Activated CD4-positive, alpha-beta T cell treated with anti-CD3 and anti-CD28 coated beads, Interleukin-2, amount 50 U/mL, for 48 hours (primary cell): ENCODE measurements at regions not wholly inside any gene's neighbourhood (a gene's known extent, or its start where the extent isn't known, plus 50 kb on each side); places are given as distances from the start of the nearest gene placed in this dataset.
"Not testable (repeated sequence)": the region's sequence is repeated elsewhere in the genome, so short reads cannot be mapped to it uniquely, and the experiment has no call there.

Experiments
- DNase-seq, 2 experiments: peaks; one replicate each; pipeline ENCODE4 v3.0.0-alpha.2; 2020

DNA sequence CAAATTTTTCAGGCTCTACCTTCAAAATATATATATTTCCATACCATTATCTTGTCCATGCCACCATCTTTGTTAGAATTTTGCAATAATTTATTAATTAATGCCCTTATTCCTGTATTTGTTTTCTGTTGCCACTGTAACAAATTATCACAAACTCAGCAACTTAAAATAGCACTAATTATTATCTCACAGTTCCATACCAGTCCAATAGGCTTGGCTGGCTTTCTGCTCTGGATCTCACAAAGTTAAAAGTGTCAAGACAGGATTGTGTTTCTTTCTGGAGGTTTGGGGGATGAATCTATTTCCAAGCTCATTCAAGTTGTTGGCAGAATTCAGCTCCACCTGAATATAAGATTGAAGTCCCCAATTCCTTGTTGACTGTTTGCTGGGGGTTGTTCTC is 58.6 kb upstream of the SLC38A4 start:
- no peak for DNase-seq

DNA sequence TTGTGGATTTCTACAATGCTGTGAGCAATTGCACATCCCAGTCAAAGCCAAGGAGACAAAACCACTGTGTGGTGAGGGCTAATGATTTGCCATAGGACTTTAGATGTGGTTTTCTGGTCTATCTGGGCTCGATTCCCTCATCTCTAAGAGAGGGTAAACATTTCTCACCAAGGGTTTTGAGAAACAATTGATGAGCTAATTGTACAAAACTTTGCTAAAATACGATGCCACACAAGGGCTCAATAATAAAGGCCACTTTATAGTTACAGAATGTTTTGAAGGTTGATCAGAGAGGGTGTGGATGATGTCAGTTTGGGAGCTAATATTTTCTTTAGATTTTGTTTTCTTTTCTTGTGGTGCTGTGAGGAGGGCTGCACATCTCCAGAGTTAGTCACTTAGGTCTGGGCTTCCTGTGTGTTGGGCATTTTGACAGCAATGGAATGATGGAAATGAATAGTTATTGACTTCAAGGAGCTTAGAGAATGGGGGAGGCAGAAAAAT is 60.8 kb upstream of the SLC38A4 start:
- no peak for DNase-seq

DNA sequence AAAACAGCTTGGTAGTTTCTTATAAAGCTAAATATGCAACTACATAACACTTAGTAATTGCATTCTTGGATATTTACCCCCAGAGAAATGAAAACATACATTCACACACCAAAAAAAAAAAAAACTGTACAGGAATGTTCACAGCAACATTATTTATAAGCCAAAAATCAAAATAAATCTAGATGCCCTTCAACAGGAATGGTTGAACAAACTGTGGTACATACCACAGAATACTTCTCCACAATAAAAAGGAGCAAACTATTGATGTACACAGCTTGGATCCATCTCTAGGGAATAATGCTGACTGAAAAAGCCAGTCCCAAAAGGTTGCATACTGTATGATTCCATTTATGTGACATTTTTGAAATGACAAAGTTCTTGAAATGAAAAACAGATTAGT is 62.1 kb upstream of the SLC38A4 start:
- no peak for DNase-seq

DNA sequence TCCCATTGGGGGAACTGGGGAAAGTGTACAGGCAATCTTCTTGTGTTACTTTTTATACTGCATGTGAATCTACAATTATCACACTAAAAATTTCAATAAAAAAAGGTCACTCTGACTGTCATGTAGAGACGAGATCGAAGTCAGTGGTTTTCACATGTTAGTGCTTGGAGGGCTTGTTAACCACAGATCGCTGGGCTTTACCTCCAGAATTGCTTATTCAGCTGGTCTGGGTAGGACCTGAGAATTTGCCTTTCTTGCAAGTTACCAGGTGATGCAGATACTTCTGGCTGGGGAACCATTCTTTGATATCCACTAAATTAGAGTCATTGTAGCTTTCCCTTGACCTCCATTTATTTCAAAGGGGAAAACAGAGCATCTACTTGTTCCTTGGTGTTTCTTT is 62.8 kb upstream of the SLC38A4 start:
- DNase-seq, result no peak

DNA sequence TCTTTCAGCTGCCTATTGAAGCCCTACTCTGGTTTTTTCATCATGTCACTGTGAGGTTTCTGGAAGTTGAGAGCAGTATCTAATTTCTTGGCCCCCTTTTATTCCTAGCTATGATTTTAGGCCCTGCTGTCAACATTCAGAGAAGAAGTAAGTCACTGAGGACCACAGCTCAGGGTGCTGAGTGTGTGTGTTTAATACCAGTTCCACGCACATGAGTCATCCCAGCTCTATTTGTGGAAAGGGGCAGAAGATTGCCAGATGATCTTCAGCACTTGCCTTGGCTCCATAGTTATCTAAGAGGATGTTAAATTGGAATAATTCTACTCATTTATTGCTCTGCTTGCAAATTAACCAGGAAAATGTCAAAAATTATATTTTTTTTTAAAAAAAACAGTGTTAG is 65.5 kb upstream of the SLC38A4 start:
- no peak for DNase-seq

DNA sequence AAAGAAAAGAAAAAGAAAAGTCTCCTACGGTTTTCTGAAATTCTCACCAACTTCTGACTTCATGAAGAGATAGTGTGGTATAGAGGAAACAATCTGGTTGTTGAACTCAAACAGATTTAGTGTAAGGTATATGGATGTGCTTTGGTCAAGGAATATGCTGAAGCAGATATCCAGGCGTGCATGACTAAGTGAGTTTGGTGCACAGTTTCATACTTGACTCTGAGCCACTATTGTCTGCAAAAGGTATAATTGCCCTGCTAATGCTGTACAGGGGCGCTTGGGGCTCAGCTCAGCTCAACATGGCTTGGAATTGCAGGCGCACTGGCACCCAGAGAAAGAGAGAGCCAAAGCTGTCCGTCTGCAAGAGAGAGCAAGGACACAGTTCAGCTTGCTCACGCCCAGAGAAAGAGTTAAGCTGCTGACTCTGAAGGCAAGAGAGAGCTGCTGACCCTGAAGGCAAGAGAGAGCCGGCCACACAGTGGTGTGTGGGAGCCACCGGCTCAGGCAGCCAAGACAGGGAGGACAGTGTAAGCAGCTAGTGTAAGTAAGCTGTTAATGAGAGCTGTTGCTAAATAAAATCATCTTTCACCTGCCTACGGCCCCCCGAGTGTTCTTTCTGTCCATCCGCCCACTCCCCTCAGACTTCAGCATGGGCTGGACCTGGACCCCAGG is 66.4 kb upstream of the SLC38A4 start:
- DNase-seq, result no peak

DNA sequence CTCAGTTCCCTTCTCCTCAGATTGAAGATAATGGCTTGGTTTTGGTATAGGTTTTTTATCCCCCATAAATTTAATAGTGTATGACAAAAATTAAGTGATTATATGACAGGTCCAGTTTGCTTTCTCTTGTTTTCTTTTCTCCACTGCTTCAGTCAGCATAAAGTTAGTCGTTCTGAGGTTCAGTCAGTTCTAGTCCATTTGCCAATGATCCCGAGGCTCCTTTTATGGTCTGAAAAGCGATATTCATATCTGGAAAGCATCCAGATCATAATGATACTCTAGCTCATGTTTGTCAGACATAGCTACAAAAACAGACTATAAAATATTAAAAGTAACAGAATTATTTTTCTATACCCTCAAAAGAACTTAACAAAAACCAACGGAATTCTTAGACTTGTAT is 67.1 kb upstream of the SLC38A4 start:
- no peak for DNase-seq

DNA sequence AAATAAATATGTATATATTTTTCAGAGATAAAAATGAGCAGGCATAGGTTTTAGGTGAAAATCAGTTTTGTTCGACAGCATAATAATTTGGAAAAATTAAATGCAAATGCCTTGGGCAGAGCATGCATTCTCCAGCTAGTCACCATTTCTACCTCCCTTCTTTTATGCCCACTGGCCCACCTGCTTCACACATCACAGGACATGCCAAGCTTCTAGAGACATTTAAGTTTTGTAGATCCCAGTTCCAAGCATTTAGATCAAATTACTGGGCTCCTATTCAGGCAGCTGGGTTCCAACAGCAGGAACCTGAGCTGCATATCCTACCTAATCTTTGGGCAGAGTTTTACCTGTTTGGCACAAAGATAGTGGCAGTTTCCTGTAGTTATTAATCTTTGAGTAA is 67.6 kb upstream of the SLC38A4 start:
- DNase-seq, result no peak

DNA sequence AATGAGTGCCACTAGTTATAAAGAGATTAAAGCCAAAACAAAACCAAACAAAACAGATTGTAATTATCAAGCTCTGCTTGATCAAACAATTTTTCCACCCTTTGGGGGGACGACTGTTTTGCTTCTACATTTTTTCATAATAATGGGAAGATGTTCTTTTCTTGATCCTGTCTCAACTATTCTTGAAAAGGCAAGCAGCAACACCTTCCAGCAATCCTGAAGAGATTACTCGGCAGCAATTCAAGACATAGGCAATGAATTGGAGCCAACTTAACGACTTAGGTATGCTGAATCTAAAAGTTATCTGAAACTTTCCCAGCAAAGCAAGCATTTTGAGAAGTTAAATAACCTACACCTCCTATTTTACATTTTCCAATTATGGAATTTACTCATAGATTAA is 69.9 kb upstream of the SLC38A4 start:
- DNase-seq, result no peak

DNA sequence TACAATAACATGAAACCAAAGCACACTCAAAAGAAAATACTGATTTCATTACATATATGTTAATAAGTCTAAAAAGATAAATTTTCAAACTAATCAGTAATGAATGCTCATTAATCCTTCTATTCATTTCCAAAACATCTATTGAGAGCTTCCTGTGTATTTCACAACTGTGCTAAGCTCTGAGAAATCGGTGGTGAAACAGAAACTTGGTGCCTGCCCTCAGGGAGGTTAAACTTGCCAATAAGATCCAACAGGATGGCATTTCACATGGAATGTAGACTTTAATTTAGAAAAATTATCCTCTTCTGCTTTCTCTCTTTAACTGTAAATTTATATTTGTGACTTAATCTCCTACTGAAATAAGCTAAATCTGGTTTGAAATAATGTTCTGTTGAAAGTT is 70.9 kb upstream of the SLC38A4 start:
- DNase-seq, result no peak

DNA sequence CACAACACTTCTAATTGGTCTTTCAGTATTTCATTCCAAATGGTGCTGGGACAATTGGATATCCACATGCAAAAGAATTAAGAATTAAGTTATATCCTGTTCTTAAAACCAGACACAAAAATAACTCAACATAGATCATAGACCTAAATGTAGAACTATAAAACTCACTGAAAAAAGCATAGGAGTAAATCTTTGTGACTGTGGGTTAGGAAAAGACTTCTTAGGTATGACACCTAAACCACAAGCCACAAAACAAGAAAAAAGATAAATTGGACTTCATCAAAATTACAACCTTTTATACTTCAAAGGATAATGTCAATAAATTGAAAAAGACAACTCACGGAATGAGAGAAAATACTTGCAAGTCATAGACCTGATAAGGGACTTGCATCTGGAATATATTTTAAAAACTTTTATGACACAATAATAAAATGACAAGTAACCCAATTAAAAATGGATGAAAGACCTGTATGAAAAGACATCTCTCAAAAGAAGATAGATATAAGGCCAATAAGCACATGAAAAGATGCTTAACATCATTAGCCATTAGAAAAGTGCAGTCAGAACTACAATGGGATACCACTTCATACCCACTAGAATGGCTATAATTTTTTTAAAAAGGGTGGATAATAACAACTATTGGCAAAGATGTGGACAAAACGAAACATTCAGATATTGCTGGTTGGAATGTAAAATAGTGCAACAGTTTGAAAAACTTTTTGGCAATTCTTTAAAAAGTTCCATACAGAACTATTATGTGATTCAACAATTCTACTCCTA is 72.5 kb upstream of the SLC38A4 start:
- DNase-seq, result no peak

DNA sequence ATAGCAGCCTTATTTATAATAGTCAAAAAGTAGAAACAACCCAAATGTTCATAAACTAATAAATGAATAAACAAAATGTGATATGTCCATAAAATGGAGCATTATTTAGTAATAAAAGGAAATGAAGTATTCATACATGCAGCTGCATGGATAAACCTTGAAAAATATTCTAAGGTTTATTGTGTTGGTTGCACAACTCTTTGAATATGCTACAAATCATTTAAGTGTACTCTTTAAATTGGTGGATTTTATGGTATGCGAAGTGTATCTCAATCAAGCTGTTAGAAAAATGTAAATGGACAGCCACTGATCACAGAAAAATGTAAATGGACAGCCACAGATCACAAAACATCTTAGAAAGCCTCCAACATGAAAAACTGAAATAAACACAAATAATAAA is 73.2 kb upstream of the SLC38A4 start:
- DNase-seq, result no peak

DNA sequence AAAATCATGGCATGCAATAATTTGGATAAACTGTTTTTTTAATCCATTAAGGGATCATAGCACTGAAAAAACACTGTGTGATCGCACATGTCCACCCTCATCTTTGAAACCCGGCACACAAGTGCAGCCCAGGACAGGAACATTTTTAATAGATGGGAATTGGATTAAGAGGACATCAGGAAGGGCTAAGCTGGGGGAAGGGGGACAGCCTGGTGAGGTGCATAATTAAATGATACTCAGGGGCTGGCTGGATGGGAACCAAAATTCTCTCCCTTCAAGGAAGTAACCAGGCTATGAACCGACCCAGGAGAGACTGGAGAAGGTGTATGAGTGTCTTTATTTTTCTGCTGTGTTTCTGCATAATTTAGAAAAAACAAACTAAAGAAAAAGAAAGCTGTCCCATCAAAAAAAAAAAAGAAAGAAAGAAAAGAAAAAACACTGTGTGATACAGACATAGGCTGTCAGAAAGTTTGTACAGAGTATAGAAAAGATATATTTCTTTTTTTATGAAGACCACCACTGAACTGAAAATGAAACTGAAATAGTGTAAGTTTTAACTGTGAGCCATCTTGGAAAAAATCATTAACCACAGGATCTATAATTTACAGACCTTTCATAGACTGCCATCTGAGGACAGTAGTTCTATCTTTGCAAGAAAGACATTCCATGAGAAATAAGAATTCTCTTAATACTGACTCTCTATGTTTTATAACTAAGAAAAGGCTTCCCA is 75.1 kb upstream of the SLC38A4 start:
- no peak for DNase-seq

DNA sequence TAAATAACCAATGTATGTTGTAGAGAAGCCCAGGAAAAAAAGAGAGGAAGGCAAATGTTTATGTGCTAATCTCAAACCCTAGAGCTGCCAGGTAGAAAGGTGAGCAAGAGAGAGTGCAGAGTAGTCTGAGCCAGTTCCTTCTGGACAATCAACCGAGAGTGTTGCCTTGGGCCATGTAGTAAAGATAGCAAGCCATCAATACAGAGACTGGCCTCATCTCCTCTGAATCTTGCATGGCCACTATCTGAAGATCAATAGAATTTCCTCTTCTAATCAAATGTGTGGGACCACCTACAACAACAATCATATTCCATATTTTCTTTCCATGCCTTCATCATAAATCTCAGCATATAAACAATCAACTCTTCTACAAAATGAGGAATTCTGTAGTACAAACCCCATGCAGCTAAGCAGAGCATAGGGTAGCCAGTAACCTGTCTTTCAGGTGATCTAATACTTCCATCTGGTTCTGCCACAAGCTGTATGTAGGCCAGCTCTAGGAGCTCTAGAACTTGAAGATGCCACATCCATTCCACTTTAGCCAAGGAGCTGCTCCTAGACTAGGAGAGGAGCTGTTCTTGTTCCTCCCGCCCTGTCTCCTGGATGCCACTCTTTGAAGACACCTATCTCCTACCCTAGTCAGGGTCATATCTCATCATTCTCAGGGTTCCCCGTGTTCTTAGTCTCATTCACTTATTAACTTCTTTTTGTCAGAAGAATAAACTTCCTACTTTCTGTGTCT is 75.8 kb upstream of the SLC38A4 start:
- DNase-seq, result no peak

DNA sequence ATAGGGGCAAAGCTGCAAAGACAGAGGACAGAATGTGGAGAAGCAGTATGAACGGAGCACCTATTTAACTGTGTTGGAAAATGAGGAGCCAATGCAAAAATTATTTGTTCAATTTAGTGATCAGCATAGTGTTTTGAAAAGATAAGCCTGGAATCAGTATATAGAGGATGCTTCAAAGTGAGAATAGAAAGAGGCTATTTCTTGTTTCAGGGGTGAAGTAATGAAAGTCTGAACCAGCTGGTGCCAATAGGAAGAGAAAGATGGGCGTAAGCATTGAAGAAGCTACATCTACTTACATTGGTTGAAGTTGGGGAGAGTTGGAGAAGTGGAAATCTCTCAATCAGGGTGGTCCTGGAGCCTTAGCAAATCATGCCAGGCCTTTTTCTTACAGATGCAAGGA is 77.3 kb upstream of the SLC38A4 start:
- DNase-seq, result no peak

DNA sequence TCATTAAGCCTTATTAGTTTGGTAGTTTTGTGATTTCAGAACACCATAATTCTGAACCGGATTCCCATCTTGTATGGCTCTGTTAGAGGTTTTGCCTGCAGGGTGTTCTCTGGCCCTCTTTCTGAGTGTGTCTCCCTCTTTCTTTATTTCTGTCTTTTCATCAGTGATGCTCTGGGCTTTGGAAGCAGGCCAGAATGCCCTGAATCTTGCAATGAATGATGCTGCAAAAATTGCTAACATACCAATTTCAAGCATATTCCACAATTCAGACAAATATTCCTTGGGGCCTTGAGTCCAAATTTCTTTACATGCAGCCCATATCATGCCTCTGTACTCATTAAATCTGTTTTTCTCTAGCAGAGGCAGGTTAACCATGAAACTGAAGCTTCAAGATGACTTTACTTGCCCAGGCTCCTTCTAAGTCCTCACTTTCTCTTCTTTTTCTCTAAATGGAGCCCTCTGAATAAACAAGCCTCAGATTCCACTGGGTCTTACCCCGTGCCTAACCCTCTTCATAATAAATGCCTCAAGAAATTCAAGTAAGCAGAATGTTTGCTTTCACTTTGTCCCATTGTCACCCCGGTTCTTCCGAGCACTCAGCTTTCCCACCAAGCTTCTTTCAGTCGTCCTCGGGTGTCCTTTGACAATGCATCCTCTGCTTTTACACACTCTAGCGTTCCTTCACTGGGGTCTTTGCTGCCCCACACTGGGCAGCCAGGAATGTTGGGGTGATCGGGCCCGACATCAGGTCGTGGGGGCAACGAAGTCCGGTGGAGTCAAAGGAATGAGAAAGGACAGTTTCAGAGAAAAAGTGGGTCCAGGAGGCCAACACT is 78.8 kb upstream of the SLC38A4 start:
- no peak for DNase-seq

DNA sequence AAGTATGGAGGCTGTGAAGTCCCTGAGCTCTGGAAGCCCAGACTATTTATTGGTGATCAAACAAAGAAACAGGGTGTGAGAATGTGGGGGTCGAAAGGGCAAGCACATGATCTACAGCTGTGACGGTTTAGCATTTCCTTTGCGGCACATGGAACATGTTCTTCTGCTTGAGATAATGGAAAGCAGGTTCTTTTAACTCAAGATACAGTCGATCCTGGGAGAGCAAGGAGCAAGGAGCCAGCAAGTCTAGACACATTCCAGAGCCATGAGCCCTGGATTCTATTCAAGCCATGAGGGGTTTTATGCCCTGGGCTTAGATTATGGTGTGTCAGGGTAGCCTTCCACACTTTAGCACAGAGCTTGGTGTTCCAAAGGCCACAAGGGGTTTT is 79.4 kb upstream of the SLC38A4 start:
- not testable (repeated sequence) for DNase-seq

DNA sequence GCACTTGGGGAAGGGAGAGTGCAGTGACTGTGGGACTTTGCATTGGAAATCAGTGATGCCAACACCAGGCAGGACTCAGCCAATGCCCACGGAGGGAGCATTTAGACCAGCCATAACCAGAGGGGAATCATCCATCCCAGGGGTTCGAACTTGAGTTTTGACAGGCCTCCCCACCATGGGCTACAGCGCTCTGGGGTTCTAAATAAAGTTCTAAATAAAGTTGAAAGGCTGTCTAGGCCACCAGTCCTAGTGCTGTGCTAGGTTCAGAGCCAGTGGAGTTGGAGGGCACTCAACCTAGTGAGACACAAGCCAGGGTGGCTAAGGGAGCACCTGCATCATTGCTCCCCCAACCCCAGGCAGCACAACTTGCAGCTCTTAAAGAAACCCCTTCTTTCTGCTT is 82.0 kb upstream of the SLC38A4 start:
- DNase-seq, result no peak

DNA sequence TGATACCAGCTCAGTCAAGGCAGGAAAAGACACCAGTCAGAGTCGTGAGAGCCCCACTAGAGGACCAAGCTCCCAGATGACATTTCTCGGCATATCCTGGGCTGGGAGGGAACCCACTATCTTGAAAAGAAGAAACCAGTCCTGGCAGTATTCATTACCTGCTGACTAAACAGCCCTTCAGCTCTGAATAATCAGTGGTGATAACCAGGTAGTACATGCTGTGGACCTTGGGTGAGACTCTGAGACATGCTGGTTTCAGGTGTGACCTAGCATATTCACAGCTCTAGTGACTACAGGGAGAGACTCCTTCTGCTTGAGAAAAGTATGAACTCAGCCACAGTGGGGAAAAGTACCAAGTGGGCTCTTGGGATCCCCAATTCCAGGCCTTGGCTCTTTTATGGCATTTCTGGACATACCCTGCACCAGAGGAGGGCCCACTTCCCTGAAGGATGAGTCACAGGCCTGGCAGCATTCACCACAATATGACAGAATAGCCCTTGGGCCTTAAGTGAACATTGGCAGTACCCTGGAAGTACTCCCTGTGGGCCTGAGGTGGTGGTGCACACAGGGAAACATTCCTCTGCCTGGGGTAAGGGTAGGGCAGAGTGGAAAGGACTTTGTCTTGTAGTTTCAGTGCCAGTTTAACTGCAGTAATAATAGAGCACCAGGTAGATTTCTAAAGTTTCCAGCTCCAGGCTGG is 82.6 kb upstream of the SLC38A4 start:
- no peak for DNase-seq

DNA sequence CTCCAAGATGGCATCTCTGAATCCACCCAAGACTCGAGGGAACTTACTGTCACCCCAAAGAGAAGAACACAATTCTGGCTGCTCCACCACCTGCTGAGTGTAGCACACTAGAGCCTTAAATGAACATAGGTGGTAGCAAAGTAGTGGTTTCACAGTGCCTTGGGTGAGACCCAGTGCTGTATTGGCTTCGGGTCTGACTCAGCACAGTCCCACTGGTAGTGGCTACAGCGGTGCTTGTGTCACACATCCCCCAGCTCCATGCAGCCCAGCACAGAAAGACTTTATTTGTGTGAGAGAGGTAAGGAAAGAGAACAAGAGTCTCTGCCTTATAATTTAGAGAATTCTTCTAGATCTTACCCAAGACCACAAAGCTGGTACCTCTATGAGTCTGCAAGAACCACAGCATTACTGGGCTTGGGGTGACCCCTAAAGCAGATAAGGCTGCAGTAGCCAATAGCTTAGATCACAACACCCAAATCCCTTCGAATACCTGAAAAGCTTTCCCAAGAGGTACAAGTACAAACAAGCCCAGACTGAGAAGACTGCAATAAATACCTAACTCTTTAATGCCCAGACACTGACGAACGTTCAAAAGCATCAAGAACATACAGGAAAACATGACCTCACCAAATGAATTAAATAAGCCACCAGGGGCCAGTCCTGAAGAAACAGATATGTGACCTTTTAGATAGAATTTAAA is 83.3 kb upstream of the SLC38A4 start:
- no peak for DNase-seq

DNA sequence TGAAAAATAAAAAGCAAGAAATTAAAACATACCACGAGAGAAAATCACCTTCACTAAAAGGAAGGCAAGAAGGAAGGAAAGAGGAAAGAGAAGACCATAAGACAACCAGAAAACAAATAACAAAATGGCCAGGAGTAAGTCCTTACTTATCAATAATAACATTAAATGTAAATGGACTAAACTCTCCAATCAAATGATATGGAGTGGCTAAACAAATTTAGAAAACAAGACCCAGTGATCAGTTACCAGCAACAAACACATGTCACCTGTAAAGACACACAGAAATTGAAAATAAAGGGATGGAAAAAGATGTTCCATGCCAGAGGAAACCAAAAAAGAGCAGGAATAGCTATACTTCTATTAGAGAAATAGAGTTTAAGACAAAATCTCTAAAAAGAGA is 85.0 kb upstream of the SLC38A4 start:
- no peak for DNase-seq
